ENCODE measurements at regions not wholly inside any gene's neighbourhood (a gene's known extent, or its start where the extent isn't known, plus 50 kb on each side); places are given as distances from the start of the nearest gene placed in this dataset.

DNA sequence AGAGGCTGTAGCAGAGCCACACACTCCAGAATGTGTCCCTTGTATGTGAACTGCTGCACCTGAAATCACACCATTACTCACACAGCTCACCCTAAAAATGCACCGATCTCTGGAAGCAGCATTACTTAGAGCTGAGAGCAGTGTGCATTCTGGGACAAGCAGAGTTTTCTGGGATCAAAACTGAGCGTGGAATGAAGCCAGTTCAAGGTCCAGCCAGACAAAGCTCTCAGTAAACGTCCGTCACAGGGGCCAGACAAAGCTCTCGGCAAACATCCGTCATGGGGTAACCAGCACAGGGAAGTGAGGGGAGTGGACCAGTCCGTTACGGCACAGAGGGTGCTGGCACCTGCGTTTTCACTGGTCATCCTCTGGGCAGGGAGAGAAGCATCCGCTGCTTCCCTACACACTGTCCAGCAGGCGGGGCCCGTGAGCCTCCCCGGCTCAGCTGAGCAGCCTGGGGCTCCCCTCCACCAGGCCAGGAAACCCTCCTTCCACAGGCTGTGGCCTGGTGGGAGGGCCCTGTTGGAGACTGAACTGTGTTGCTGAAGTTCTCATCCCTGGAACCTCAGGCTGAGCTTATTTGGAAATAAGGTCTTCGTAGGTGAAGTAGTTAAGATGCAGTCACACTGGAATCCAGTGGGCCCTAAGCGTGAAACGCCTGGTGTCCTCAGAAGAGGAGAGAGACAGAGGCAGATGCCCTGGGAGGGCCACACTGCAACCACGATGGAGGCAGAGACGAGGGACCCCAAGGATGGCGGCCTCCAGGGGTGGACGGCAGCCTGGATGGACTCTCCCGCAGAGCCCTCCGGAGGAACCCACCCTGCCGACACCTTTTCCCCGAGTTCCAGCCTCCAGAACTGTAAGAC, 883.9 kb downstream of the BRD1 start:
- intact Hi-C loops (cut with DNase I; ENCODE audit: low total_unique reads) = no loop called here
- Histone ChIP-seq H3K27ac (no peak overlapping the region), H3K27me3 (replicated peaks in 1 of 7) (peaks cover 0 to 45% (median 0%) of the 10 kb centered on the region in 7 donors), H3K4me3 (no peak overlapping the region), H3K9me3 (no peaks in the 10 kb centered on the region), H3K4me1 (no peaks in the 10 kb centered on the region), H3K36me3 (no peaks in the 10 kb centered on the region)
- TF ChIP-seq, protein P1, sequence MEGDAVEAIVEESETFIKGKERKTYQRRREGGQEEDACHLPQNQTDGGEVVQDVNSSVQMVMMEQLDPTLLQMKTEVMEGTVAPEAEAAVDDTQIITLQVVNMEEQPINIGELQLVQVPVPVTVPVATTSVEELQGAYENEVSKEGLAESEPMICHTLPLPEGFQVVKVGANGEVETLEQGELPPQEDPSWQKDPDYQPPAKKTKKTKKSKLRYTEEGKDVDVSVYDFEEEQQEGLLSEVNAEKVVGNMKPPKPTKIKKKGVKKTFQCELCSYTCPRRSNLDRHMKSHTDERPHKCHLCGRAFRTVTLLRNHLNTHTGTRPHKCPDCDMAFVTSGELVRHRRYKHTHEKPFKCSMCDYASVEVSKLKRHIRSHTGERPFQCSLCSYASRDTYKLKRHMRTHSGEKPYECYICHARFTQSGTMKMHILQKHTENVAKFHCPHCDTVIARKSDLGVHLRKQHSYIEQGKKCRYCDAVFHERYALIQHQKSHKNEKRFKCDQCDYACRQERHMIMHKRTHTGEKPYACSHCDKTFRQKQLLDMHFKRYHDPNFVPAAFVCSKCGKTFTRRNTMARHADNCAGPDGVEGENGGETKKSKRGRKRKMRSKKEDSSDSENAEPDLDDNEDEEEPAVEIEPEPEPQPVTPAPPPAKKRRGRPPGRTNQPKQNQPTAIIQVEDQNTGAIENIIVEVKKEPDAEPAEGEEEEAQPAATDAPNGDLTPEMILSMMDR (IDR thresholded peaks at IDR 0.05 in 8 of 11, conservative IDR thresholded peaks at IDR 0.05 in 3 of 11) = peak in 9 of 11 experiments; percentile 10 to 65 (median 31)
- TF ChIP-seq POLR2AphosphoS5 (IDR thresholded peaks at IDR 0.05) = no peak
- WGBS, 5 donors = 62 to 67% (median 63%) methylated on average over 20 to 24 of the region's 24 CpGs
- peak; percentile 69 for DNase-seq

DNA sequence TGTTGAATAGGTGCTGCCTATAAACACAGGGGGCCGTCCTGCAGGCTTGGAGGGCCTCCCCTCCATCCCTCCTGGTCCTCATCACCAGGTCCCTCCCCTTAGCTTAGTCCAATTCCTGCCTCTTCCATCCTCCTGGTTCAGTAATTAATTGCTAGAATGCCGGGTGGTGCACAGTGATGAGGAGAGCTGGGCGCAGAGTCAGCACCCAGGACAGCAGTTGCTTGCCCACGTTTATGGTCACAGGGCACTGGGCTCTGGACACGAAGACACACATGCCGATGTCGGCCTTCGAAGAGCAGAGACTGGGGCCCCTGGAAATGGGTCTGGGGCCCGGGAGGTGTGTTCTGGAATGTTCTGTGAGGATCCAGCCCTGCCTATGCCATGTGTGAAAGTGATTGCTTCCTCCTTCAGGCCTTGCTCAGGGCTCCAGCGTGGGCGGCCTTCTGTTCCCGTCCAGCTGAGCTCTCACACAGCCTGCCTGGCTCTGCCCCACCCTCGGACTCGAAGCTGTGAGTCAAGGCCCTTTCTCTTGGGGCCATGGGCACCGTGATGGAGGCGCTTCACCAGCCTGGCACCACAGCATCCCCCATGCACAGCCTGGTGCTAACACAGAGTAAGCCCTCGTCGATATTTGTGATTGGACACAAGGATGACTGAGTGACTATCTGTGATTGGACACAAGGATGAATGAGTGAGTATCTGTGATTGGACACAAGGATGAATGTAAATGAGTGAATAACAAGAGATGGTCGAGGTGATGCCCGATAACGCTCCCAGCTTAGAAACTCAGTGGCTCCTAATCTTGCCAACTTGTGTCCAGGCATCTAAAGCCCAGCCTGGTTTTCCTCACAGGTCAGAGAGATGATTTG, 884.7 kb downstream of the BRD1 start:
- Histone ChIP-seq H3K36me3 (no peaks in the 10 kb centered on the region), H3K9me3 (no peaks in the 10 kb centered on the region), H3K27ac (no peak overlapping the region), H3K4me1 (no peaks in the 10 kb centered on the region), H3K27me3 (replicated peaks in 1 of 7) (peaks cover 0 to 45% (median 0%) of the 10 kb centered on the region in 7 donors), H3K4me3 (no peak overlapping the region)
- DNase-seq = peak; percentile 56
- intact Hi-C loops (cut with DNase I; ENCODE audit: low total_unique reads) = no loop called here
- TF ChIP-seq, protein P1 (IDR thresholded peaks at IDR 0.05 in 8 of 11, conservative IDR thresholded peaks at IDR 0.05 in 3 of 11) = no peak
- TF ChIP-seq POLR2AphosphoS5 (IDR thresholded peaks at IDR 0.05) = no peak
- TF ChIP-seq POLR2A (IDR thresholded peaks at IDR 0.05) = no peak
- 57 to 66% (median 59%) methylated on average over 20 to 21 of the region's 21 CpGs for WGBS, 5 donors

DNA sequence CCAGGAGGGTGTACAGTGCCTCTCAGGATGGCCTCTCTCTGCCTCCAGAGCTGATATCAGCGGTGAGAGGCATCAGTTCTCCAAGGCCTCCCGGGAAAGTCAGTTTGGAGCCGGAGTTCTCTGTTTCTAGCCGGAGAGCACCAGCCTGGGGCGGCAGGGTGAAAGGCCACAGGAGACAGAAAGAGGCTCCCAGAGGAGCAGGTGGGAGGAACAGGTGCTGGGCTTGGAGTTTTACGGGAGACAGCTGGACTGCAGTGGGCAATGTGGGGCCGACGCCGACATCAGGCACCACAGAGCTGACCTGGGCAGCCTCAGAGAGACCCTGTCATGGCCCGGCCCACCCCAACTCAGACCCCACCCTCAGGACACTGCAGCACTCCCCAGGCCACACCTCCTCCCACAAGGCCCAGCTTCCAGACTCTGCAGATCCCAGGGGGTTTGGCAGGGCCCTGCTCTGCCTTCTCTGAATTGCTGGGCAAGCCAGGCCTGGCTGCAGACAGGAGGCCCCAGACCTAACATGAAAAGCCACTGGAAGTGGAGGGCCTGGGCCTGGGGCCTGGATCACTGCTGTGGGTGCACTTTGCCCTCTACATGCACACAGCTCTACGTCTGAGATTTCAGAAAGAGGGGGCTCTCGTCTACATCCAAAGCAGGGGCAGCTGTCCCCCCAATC, 885.6 kb downstream of the BRD1 start:
- no peak for TF ChIP-seq POLR2A (IDR thresholded peaks at IDR 0.05)
- TF ChIP-seq, protein P1 (IDR thresholded peaks at IDR 0.05 in 8 of 11, conservative IDR thresholded peaks at IDR 0.05 in 3 of 11) = no peak
- TF ChIP-seq POLR2AphosphoS5 (IDR thresholded peaks at IDR 0.05) = no peak
- no peak overlapping the region for H3K27ac ChIP-seq
- intact Hi-C loops (cut with DNase I; ENCODE audit: low total_unique reads) = no loop called here
- 75 to 84% (median 81%) methylated on average over 6 to 12 of the region's 12 CpGs for WGBS, 5 donors
- DNase-seq = peak; percentile 23
- no peaks in the 10 kb centered on the region for H3K36me3 ChIP-seq
- no peaks in the 10 kb centered on the region for H3K4me1 ChIP-seq
- peaks cover 0 to 45% (median 0%) of the 10 kb centered on the region in 7 donors for H3K27me3 ChIP-seq (replicated peaks in 1 of 7)
- H3K4me3 ChIP-seq = no peak overlapping the region
- H3K9me3 ChIP-seq = no peaks in the 10 kb centered on the region

Measured in spleen (tissue), 11 donors.